ENCODE measurements at regions not wholly inside any gene's neighbourhood (a gene's known extent, or its start where the extent isn't known, plus 50 kb on each side); places are given as distances from the start of the nearest gene placed in this dataset.

DNA sequence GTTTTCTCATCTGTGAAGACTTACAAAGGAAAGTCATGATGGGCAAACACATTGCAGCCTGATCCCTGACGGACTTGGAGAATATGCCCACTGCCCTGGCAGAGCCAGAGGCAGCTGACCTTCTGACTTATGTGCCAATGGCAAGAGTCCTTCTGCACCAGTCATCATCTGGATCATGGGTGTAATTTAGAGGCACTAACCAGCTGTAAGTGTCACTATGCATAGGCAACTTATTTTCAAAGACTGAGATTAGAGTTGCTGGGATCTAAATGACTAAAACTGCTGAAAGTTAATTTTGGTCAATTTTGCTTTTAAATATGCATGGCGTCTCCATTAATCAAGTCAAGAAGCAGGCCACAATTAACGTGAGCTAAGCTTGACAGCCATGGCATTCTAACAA is 261.2 kb downstream of the BCL11A start:
- Histone ChIP-seq H3K4me1 (replicated peaks in 1 of 4; ENCODE audit: control insufficient read depth in 3 of 4, insufficient read depth in 4 of 4, low read length in 3 of 4) (peaks cover 0 to 4% (median 1%) of the 10 kb centered on the region in 4 experiments; a peak in 3 of 7 replicates), H3K79me2 (ENCODE audit: control insufficient read depth in 1 of 2, insufficient read depth in 2 of 2, low read length in 2 of 2) (no peaks in the 10 kb centered on the region), H3K9ac (replicated peaks in 1 of 4; ENCODE audit: extremely low read depth in 1 of 4, low read depth in 3 of 4, low read length in 3 of 4) (no peak overlapping the region), H3K14ac (ENCODE audit: insufficient read length) (no peak overlapping the region), H4K20me1 (replicated peaks in 1 of 2; ENCODE audit: control insufficient read depth in 1 of 2, insufficient read depth in 2 of 2, low read length in 2 of 2) (no peaks in the 10 kb centered on the region), H3K36me3 (ENCODE audit: control insufficient read depth in 2 of 4, insufficient read depth in 4 of 4, low read length in 3 of 4) (no peaks in the 10 kb centered on the region), H2BK15ac (ENCODE audit: low read length) (no peak overlapping the region), H3K4me2 (ENCODE audit: insufficient read depth in 1 of 2, low read depth in 2 of 2, low read length in 2 of 2) (no peak overlapping the region), H2BK5ac (ENCODE audit: low read depth, low read length) (no peak overlapping the region), H2BK20ac (ENCODE audit: low read length) (no peak overlapping the region), H3K18ac (ENCODE audit: extremely low read depth, low read length) (no peak overlapping the region), H2AFZ (ENCODE audit: low read length) (no peak overlapping the region), H3K23me2 (ENCODE audit: low read depth, low read length) (no peaks in the 10 kb centered on the region), H2BK120ac (replicated peaks; ENCODE audit: low read depth, low read length) (no peak overlapping the region), H3K56ac (replicated peaks; ENCODE audit: insufficient read length, low read depth, low read length) (no peak overlapping the region), H4K8ac (ENCODE audit: extremely low read depth, insufficient read depth, low read length) (no peak overlapping the region), H3K27me3 (replicated peaks in 1 of 4; ENCODE audit: control insufficient read depth in 3 of 4, extremely low read depth in 1 of 4, insufficient read depth in 3 of 4, low read length in 3 of 4) (peaks cover 0 to 3% (median 0%) of the 10 kb centered on the region in 4 experiments; a peak in 2 of 7 replicates), H3K79me1 (ENCODE audit: low read depth, low read length) (no peaks in the 10 kb centered on the region), H3K4me3 (ENCODE audit: extremely low read depth in 1 of 4, insufficient read depth in 2 of 4, low read depth in 3 of 4, low read length in 4 of 4) (no peak overlapping the region), H3K23ac (ENCODE audit: insufficient read length) (no peak overlapping the region), H2AK5ac (ENCODE audit: low read depth, low read length) (no peak overlapping the region), H3K4ac (replicated peaks; ENCODE audit: insufficient read length, low read depth, low read length) (no peak overlapping the region), H4K91ac (replicated peaks; ENCODE audit: insufficient read length, low read length) (no peak overlapping the region), H4K5ac (ENCODE audit: insufficient read length, low read depth, low read length) (no peak overlapping the region), H3K27ac (ENCODE audit: low read depth, low read length) (no peak overlapping the region), H2BK12ac (ENCODE audit: low read depth, low read length) (no peak overlapping the region), H3K9me3 (ENCODE audit: insufficient read depth in 2 of 2, low read depth in 1 of 2, low read length in 1 of 2) (no peaks in the 10 kb centered on the region)
- POLR2A ChIA-PET (ENCODE audit: partially characterized antibody): no interaction called here
- FAIRE-seq: no peak
- TF ChIP-seq RXRA (IDR thresholded peaks at IDR 0.05; ENCODE audit: insufficient read depth, low read depth, low read length): no peak
- no peak for TF ChIP-seq TEAD4 (IDR thresholded peaks at IDR 0.05; ENCODE audit: low read depth, low read length)
- no peak for TF ChIP-seq POU5F1 (IDR thresholded peaks at IDR 0.05; ENCODE audit: low read depth, low read length)
- TF ChIP-seq SIN3A (conservative IDR thresholded peaks at IDR 0.05 in 1 of 2, IDR thresholded peaks at IDR 0.05 in 1 of 2; ENCODE audit: low read depth in 1 of 2, low read length in 2 of 2): no peak
- no peak for TF ChIP-seq POLR2A (IDR thresholded peaks at IDR 0.05; ENCODE audit: control extremely low read depth in 1 of 2, low read depth in 2 of 2, low read length in 2 of 2)
- TF ChIP-seq EZH2 (IDR thresholded peaks at IDR 0.05; ENCODE audit: low read depth, low read length, severe bottlenecking): no peak
- TF ChIP-seq CREB1 (IDR thresholded peaks at IDR 0.05): no peak
- TF ChIP-seq YY1 (IDR thresholded peaks at IDR 0.05; ENCODE audit: low read depth, low read length): no peak
- DNase-seq (ENCODE audit: low read depth in 1 of 2, low spot score in 2 of 2): no peak
- CTCF ChIA-PET (ENCODE audit: partially characterized antibody): interaction anchor here (0.6 to 1.4 kb wide), 4 partner anchors 12 to 148 kb away, joined by 3 to 4 read pairs (median 3); no protein-coding TSS in a partner anchor
- 96% methylated on average over 3 of the region's 3 CpGs; no CpG with 5 or more reads in 1 of the 2 experiments for WGBS, 2 experiments (ENCODE audit: extremely low coverage in 1 of 2, insufficient coverage in 1 of 2, insufficient read length in 1 of 2, insufficient replicate concordance in 2 of 2, low coverage in 1 of 2, low lambda C conversion rate in 2 of 2, missing lambda C conversion rate in 1 of 2)
